SK-N-MC (cell line): ENCODE measurements at regions not wholly inside any gene's neighbourhood (a gene's known extent, or its start where the extent isn't known, plus 50 kb on each side); places are given as distances from the start of the nearest gene placed in this dataset.

Source experiments
- EZH2 ChIP-seq: fragments of 200-600 bp; sonication (generic); IDR thresholded peaks from one replicate; pipeline ENCODE4 v1.6.1; 2017; ENCODE audit warnings: antibody characterized with exemption
- FOXP2 ChIP-seq: optimal IDR thresholded peaks from 2 replicates; pipeline ENCODE3; 2011; ENCODE audit warnings: mild to moderate bottlenecking, moderate library complexity; ENCODE audit not compliant: insufficient read depth; ENCODE audit errors: extremely low read length, control extremely low read depth
- POLR2AphosphoS5 ChIP-seq: IDR thresholded peaks from 2 replicates; pipeline ENCODE4 v1.6.1; 2012; ENCODE audit warnings: mild to moderate bottlenecking, low read depth, low read length, borderline replicate concordance

DNA sequence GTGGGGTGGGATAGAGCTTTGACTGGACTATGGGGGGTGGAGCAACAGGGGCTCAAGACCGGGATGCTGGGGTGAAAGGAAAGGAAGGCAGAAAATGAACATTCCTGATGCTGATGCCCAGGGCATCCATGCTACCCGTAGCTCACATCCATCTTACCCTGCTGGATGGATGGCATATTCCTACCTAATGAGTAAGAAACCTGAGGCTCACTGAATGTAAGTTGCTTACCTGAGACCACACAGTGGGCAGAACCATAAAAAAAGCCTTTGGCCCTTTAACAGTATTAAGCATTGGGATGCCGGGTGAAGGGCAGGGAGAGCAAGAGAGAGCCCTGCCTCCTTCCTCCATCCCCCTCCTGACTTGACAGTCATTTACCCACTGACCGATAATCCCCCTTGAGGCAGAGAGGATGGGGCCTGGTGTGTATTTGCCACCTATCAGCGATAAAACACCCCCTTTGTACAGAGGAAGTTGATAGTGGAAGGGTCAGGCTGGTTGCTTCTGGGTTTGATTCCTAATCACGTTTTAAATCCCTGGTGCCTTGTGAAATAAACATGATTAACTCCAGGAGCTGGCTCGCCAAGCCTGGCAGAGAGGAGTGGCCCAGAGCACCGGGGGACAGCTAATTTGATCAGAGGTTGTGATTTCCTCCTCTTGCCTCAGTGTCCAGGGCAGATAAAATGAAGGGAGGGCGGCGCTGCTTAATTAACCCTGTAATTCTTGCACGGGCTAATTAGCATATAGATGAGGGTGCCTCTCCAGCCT, 105.9 kb upstream of the HS6ST1 start:
- TF ChIP-seq EZH2 (no peak), POLR2AphosphoS5 (no peak), FOXP2 (no peak)
